Astrocyte (in vitro differentiated cells and primary cell): ENCODE measurements at regions not wholly inside any gene's neighbourhood (a gene's known extent, or its start where the extent isn't known, plus 50 kb on each side); places are given as distances from the start of the nearest gene placed in this dataset.

Experiments
- CTCF ChIP-seq: IDR thresholded peaks from 2 replicates; pipeline ENCODE4 v1.5.1; 2011; ENCODE audit warnings: low read depth, mild to moderate bottlenecking, inconsistent platforms, low read length, moderate library complexity; ENCODE audit not compliant: insufficient read depth
- EZH2 ChIP-seq: IDR thresholded peaks from 2 replicates; pipeline ENCODE4 v1.6.1; 2012; ENCODE audit warnings: mild to moderate bottlenecking, low read length, inconsistent platforms; ENCODE audit not compliant: insufficient read depth

GRCh38 chr3:197606468-197606867, 50.7 kb upstream of the BDH1 start:
- TF ChIP-seq CTCF (no peak), EZH2 (no peak)
